Erythroblast (primary cell): ENCODE measurements at regions not wholly inside any gene's neighbourhood (a gene's known extent, or its start where the extent isn't known, plus 50 kb on each side); places are given as distances from the start of the nearest gene placed in this dataset.
"Not testable (repeated sequence)": the region's sequence is repeated elsewhere in the genome, so short reads cannot be mapped to it uniquely, and the experiment has no call there.

Source experiments
- GATA1 ChIP-seq: IDR thresholded peaks from 2 replicates; pipeline ENCODE4 v1.6.1; 2011; ENCODE audit warnings: low read depth, mild to moderate bottlenecking, control low read depth, low read length, moderate library complexity
- POLR2A ChIP-seq: IDR thresholded peaks from 2 replicates; pipeline ENCODE4 v1.6.1; 2011; ENCODE audit warnings: mild to moderate bottlenecking, low read length

DNA sequence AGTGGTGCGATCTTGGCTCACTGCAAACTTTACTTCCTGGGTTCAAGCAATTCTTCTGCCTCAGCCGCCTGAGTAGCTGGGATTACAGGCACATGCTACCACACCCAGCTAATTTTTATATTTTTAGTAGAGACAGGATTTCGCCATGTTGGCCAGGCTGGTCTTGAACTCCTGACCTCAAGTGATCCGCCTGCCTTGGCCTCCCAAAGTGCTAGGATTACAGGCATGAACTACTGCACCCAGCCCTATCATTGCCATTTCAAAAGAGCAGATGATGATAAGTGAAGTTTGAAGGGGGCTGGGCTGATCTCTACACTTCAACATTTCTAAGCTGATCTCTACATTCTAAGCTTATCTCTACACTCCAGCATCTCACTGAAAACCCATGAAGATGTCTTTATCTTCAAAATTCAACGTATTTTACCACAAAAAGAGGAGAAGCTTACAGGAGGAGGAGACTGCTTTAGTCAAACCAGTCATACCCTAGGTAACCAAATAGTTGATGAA is 94.4 kb upstream of the BARHL2 start:
- TF ChIP-seq POLR2A, GATA1: not testable (repeated sequence)
